Erythroblast (primary cell): ENCODE measurements at regions not wholly inside any gene's neighbourhood (a gene's known extent, or its start where the extent isn't known, plus 50 kb on each side); places are given as distances from the start of the nearest gene placed in this dataset.

ENCODE experiments used
- GATA1 ChIP-seq: IDR thresholded peaks from 2 replicates; pipeline ENCODE4 v1.6.1; 2011; ENCODE audit warnings: low read depth, mild to moderate bottlenecking, control low read depth, low read length, moderate library complexity
- POLR2A ChIP-seq: IDR thresholded peaks from 2 replicates; pipeline ENCODE4 v1.6.1; 2011; ENCODE audit warnings: mild to moderate bottlenecking, low read length

DNA sequence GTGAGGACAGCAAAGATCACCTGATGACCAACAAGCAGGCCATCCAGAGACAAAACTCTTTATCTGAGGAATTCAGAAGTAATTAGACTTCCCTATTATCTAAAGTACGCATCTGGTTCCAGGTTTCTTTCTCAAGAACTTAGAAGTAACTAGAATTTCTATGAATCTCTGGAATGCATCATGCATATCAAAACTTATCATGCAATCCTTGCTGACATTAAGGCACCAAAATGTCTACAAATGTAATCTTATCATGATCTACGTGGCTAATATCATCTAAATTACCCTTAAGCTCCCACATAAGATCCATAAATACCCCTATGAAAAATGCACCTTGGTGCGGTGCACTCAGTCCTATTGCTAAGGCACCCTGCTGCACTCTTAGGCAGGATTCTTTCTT lies 488.1 kb upstream of the TLE4 start:
- TF ChIP-seq POLR2A = no peak
- no peak for TF ChIP-seq GATA1
